HEK293T (cell line): ENCODE measurements at regions not wholly inside any gene's neighbourhood (a gene's known extent, or its start where the extent isn't known, plus 50 kb on each side); places are given as distances from the start of the nearest gene placed in this dataset.

ENCODE experiments used
- ARNT ChIP-seq: fragments of 450-650 bp; IDR thresholded peaks from 2 replicates; pipeline ENCODE4 v1.6.1; 2017; ENCODE audit warnings: mild to moderate bottlenecking
- BHLHE40 ChIP-seq: fragments of 450-650 bp; IDR thresholded peaks from 2 replicates; pipeline ENCODE4 v1.6.1; 2016; ENCODE audit warnings: mild to moderate bottlenecking, moderate library complexity, borderline replicate concordance
- ELF4 ChIP-seq: fragments of 450-650 bp; IDR thresholded peaks from 2 replicates; pipeline ENCODE4 v1.6.1; 2017; ENCODE audit warnings: antibody characterized with exemption
- FOXK2 ChIP-seq: fragments of 450-650 bp; IDR thresholded peaks from 2 replicates; pipeline ENCODE4 v1.6.1; 2016; ENCODE audit warnings: mild to moderate bottlenecking
- FOXM1 ChIP-seq: fragments of 450-650 bp; IDR thresholded peaks from 2 replicates; pipeline ENCODE4 v1.6.1; 2017; ENCODE audit warnings: mild to moderate bottlenecking, borderline replicate concordance
- HDGF ChIP-seq: fragments of 450-650 bp; IDR thresholded peaks from 2 replicates; pipeline ENCODE4 v1.6.1; 2017; ENCODE audit warnings: antibody characterized with exemption, borderline replicate concordance
- L3MBTL2 ChIP-seq: fragments of 450-650 bp; conservative IDR thresholded peaks from 2 replicates; pipeline ENCODE4 v1.6.1; 2016; ENCODE audit warnings: mild to moderate bottlenecking
- NFRKB ChIP-seq: fragments of 450-650 bp; IDR thresholded peaks from 2 replicates; pipeline ENCODE4 v1.6.1; 2016; ENCODE audit warnings: mild to moderate bottlenecking, moderate library complexity
- SP1 ChIP-seq: fragments of 450-650 bp; IDR thresholded peaks from 2 replicates; pipeline ENCODE4 v1.6.1; 2017
- SUZ12 ChIP-seq: fragments of 450-650 bp; IDR thresholded peaks from 2 replicates; pipeline ENCODE4 v1.6.1; 2016; ENCODE audit warnings: mild to moderate bottlenecking
- TARDBP ChIP-seq: fragments of 450-650 bp; IDR thresholded peaks from 2 replicates; pipeline ENCODE4 v1.6.1; 2016

GRCh38 chr6:139973669-139974344 lies 599.4 kb upstream of the CITED2 start:
- TF ChIP-seq FOXM1 (no peak), ARNT (no peak), BHLHE40 (no peak), FOXK2 (no peak), NFRKB (no peak), SP1 (no peak), SUZ12 (no peak), TARDBP (no peak), L3MBTL2 (no peak), HDGF (no peak), ELF4 (no peak)
